COLO668 (cell line): ENCODE measurements at regions not wholly inside any gene's neighbourhood (a gene's known extent, or its start where the extent isn't known, plus 50 kb on each side); places are given as distances from the start of the nearest gene placed in this dataset.
"Not testable (repeated sequence)": the region's sequence is repeated elsewhere in the genome, so short reads cannot be mapped to it uniquely, and the experiment has no call there.

Source experiments
- DNase-seq: peaks from one replicate; lab custom pipeline; 2025; ENCODE audit not compliant: unreplicated experiment; lab: John Stamatoyannopoulos, UW

GRCh38 chr2:175619179-175620045, 382.7 kb downstream of the LNPK start:
- no peak for DNase-seq

- no peak for DNase-seq
Measured at GRCh38 chr2:175612280-175612679, 389.8 kb downstream of the LNPK start.

GRCh38 chr2:175606010-175606841, 395.8 kb downstream of the LNPK start:
- peak; percentile 79 for DNase-seq

GRCh38 chr2:175605640-175606009, 396.4 kb downstream of the LNPK start:
- DNase-seq, result no peak

GRCh38 chr2:175601969-175602368, 400.1 kb downstream of the LNPK start:
- DNase-seq, result no peak

- peak; percentile 9 for DNase-seq
Measured at GRCh38 chr2:175599966-175600831, 401.9 kb downstream of the LNPK start.

- DNase-seq, result no peak
Measured at GRCh38 chr2:175597286-175597685, 404.8 kb downstream of the LNPK start.

- DNase-seq, result no peak
Measured at GRCh38 chr2:175595139-175595538, 406.9 kb downstream of the LNPK start.

- DNase-seq, result peak; percentile 30
Measured at GRCh38 chr2:175593686-175594525, 408.2 kb downstream of the LNPK start.

GRCh38 chr2:175588213-175588612, 406.7 kb upstream of the ATP5MC3 start:
- DNase-seq, result not testable (repeated sequence)

- no peak for DNase-seq
Measured at GRCh38 chr2:175585496-175585895, 404.0 kb upstream of the ATP5MC3 start.

- DNase-seq, result no peak
Measured at GRCh38 chr2:175580652-175581051, 399.1 kb upstream of the ATP5MC3 start.

GRCh38 chr2:175579646-175580045, 398.1 kb upstream of the ATP5MC3 start:
- no peak for DNase-seq

GRCh38 chr2:175577368-175577970, 396.0 kb upstream of the ATP5MC3 start:
- DNase-seq, result no peak

- no peak for DNase-seq
Measured at GRCh38 chr2:175576875-175577274, 395.4 kb upstream of the ATP5MC3 start.

GRCh38 chr2:175576270-175576669, 394.8 kb upstream of the ATP5MC3 start:
- no peak for DNase-seq

GRCh38 chr2:175575346-175576258, 394.1 kb upstream of the ATP5MC3 start:
- no peak for DNase-seq

GRCh38 chr2:175574069-175574468, 392.6 kb upstream of the ATP5MC3 start:
- no peak for DNase-seq
